ENCODE measurements at regions not wholly inside any gene's neighbourhood (a gene's known extent, or its start where the extent isn't known, plus 50 kb on each side); places are given as distances from the start of the nearest gene placed in this dataset.

- DNase-seq (no peak), ATAC-seq (no peak)
- TF ChIP-seq CTCF (IDR thresholded peaks at IDR 0.05) = no peak
- Histone ChIP-seq H3K4me3 (no peak overlapping the region), H3K9me3 (no peaks in the 10 kb centered on the region), H3K4me1 (ENCODE audit: low read depth) (no peaks in the 10 kb centered on the region), H3K36me3 (ENCODE audit: low read depth) (no peaks in the 10 kb centered on the region)
- intact Hi-C loops (cut with DNase I, micrococcal nuclease) = no loop called here
These were observed 437.5 kb downstream of the FOXO1 start for GRCh38 chr13:40228990-40229389.

- DNase-seq = no peak
- Histone ChIP-seq H3K36me3 (ENCODE audit: low read depth) (no peaks in the 10 kb centered on the region), H3K9me3 (no peaks in the 10 kb centered on the region), H3K4me1 (ENCODE audit: low read depth) (no peaks in the 10 kb centered on the region), H3K4me3 (no peak overlapping the region)
- TF ChIP-seq CTCF (IDR thresholded peaks at IDR 0.05) = no peak
- no peak for ATAC-seq
- intact Hi-C loops (cut with DNase I, micrococcal nuclease) = no loop called here
These were observed 435.6 kb downstream of the FOXO1 start for GRCh38 chr13:40230833-40231266.

GRCh38 chr13:40231311-40231710 is 435.1 kb downstream of the FOXO1 start:
- Histone ChIP-seq H3K4me1 (ENCODE audit: low read depth) (no peaks in the 10 kb centered on the region), H3K4me3 (no peak overlapping the region), H3K36me3 (ENCODE audit: low read depth) (no peaks in the 10 kb centered on the region), H3K9me3 (no peaks in the 10 kb centered on the region)
- DNase-seq (no peak), ATAC-seq (no peak)
- intact Hi-C loops (cut with DNase I, micrococcal nuclease) = no loop called here
- no peak for TF ChIP-seq CTCF (IDR thresholded peaks at IDR 0.05)

- no peak for DNase-seq
- Histone ChIP-seq H3K4me3 (no peak overlapping the region), H3K36me3 (ENCODE audit: low read depth) (no peaks in the 10 kb centered on the region), H3K4me1 (ENCODE audit: low read depth) (no peaks in the 10 kb centered on the region), H3K9me3 (no peaks in the 10 kb centered on the region)
- TF ChIP-seq CTCF (IDR thresholded peaks at IDR 0.05) = no peak
- no peak for ATAC-seq
- intact Hi-C loops (cut with DNase I, micrococcal nuclease) = no loop called here
These were observed 434.7 kb downstream of the FOXO1 start for GRCh38 chr13:40231751-40232150.

- TF ChIP-seq CTCF (IDR thresholded peaks at IDR 0.05) = no peak
- intact Hi-C loops (cut with DNase I, micrococcal nuclease) = no loop called here
- no peak for ATAC-seq
- no peaks in the 10 kb centered on the region for H3K4me1 ChIP-seq (ENCODE audit: low read depth)
- H3K4me3 ChIP-seq = no peak overlapping the region
- H3K9me3 ChIP-seq = no peaks in the 10 kb centered on the region
- no peak for DNase-seq
- no peaks in the 10 kb centered on the region for H3K36me3 ChIP-seq (ENCODE audit: low read depth)
These were observed 434.0 kb downstream of the FOXO1 start for GRCh38 chr13:40232311-40233040.

Data from mucosa of descending colon (tissue), 3 donors.